CD4-positive, alpha-beta T cell treated with Interleukin-17A for 4 hours (primary cell): ENCODE measurements at regions not wholly inside any gene's neighbourhood (a gene's known extent, or its start where the extent isn't known, plus 50 kb on each side); places are given as distances from the start of the nearest gene placed in this dataset.

ENCODE experiments used
- DNase-seq: peaks from one replicate; pipeline ENCODE4 v3.0.0-alpha.2; 2020; ENCODE audit warnings: mixed read lengths

- DNase-seq: no peak
These were observed 304.3 kb upstream of the MGAT5 start for GRCh38 chr2:133949595-133949994.

GRCh38 chr2:133951209-133951608 lies 302.7 kb upstream of the MGAT5 start:
- no peak for DNase-seq

GRCh38 chr2:133952420-133952819 lies 301.5 kb upstream of the MGAT5 start:
- no peak for DNase-seq

- no peak for DNase-seq
These were observed 301.0 kb upstream of the MGAT5 start for GRCh38 chr2:133952896-133953295.

GRCh38 chr2:133953524-133953923 lies 300.3 kb upstream of the MGAT5 start:
- no peak for DNase-seq

- DNase-seq: no peak
These were observed 299.2 kb upstream of the MGAT5 start for GRCh38 chr2:133954636-133955035.

- no peak for DNase-seq
These were observed 298.7 kb upstream of the MGAT5 start for GRCh38 chr2:133955169-133955568.

GRCh38 chr2:133956434-133956935 lies 297.4 kb upstream of the MGAT5 start:
- DNase-seq: no peak

GRCh38 chr2:133957724-133958480 lies 296.0 kb upstream of the MGAT5 start:
- DNase-seq: no peak

GRCh38 chr2:133959066-133959465 lies 294.8 kb upstream of the MGAT5 start:
- no peak for DNase-seq

- DNase-seq: no peak
These were observed 287.1 kb upstream of the MGAT5 start for GRCh38 chr2:133966720-133967304.

- DNase-seq: no peak
These were observed 286.5 kb upstream of the MGAT5 start for GRCh38 chr2:133967326-133967725.

GRCh38 chr2:133968446-133968845 lies 285.4 kb upstream of the MGAT5 start:
- no peak for DNase-seq

GRCh38 chr2:133970641-133971040 lies 283.2 kb upstream of the MGAT5 start:
- no peak for DNase-seq

- no peak for DNase-seq
These were observed 281.6 kb upstream of the MGAT5 start for GRCh38 chr2:133972297-133972696.

- no peak for DNase-seq
These were observed 281.1 kb upstream of the MGAT5 start for GRCh38 chr2:133972786-133973185.

GRCh38 chr2:133974353-133974752 lies 279.5 kb upstream of the MGAT5 start:
- no peak for DNase-seq

- no peak for DNase-seq
These were observed 278.7 kb upstream of the MGAT5 start for GRCh38 chr2:133975135-133975534.

- DNase-seq: no peak
These were observed 278.0 kb upstream of the MGAT5 start for GRCh38 chr2:133975676-133976428.

GRCh38 chr2:133976659-133977058 lies 277.2 kb upstream of the MGAT5 start:
- no peak for DNase-seq

GRCh38 chr2:133977405-133977804 lies 276.5 kb upstream of the MGAT5 start:
- DNase-seq: no peak

GRCh38 chr2:133982256-133982655 lies 271.6 kb upstream of the MGAT5 start:
- DNase-seq: no peak

GRCh38 chr2:133985563-133985962 lies 268.3 kb upstream of the MGAT5 start:
- no peak for DNase-seq
